GM18517 (cell line): ENCODE measurements at regions not wholly inside any gene's neighbourhood (a gene's known extent, or its start where the extent isn't known, plus 50 kb on each side); places are given as distances from the start of the nearest gene placed in this dataset.

ENCODE experiments used
- ATAC-seq: cut with Tn5 transposase; IDR thresholded peaks from one replicate; pipeline ENCODE4 v1.9.1; 2021; ENCODE audit warnings: mild to moderate bottlenecking, moderate library complexity; ENCODE audit not compliant: unreplicated experiment

DNA sequence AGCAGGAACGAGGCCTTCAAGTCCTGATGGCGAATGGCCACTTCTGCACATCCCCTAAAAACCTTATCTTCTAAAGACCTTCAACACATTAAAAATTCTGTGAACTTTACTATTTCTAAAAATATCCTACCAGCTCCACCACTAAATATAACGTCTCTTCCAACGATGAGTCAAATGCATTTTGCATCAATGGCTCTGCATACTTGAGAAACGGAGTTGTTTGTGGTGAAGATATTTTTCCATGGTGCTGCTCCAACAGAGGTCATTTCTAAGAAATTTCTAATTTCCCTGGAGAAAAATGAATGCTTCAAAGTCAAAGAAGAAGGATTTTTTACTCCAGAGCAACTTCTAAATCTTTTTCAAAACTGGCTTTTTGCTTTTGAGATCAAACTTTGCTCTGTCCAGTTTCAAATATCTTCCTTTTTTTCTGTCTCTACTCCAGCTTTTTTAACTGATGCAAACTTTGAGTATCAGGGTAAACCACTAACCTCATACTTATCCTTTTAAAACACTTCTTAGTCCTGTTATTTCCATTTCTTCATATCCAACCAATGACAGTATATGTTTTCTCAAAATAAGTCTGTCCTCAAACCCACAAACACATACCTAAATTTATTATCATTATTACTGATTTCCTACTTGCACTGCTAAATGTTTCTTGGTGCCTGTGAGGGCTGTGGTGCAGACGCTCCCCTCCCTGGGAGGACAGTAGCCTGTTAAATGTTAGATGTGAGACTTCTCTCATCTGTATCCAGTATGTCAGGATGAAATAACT lies 258.1 kb downstream of the KLF6 start:
- ATAC-seq = no peak

DNA sequence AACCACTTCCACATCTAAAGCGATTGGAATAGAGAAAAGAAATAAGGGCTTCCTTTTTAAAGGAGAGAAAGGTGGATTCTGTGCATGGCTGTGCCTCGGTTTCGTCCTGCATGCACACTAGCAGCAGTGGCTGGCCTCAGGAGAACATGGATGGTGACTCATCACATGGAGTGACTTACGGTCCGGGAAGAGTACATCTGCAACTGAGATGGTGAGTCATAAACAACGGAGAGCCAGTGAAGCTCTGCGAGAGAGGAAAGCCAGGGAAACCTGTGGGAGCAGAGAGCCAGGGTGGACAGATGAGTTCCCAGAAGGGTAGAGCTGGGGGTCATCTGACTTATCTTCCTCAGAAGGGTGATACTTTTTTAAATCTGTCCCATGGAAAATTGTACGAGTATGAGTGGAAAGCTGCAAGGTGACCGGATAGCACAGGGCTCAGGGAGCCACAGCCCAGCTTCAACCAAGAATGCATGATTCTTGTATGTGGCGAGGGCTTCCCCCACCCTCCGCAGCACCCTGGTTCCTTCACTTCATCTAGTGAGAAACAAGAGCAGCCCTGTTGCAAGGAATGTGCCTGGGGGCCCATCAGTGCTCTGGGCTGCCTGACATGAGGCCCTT lies 259.1 kb downstream of the KLF6 start:
- ATAC-seq = no peak

GRCh38 chr10:3524086-3524960 lies 260.7 kb downstream of the KLF6 start:
- ATAC-seq = no peak

- no peak for ATAC-seq
Observed at GRCh38 chr10:3523309-3524050, 261.5 kb downstream of the KLF6 start.

GRCh38 chr10:3516923-3517255 lies 268.1 kb downstream of the KLF6 start:
- ATAC-seq = no peak

DNA sequence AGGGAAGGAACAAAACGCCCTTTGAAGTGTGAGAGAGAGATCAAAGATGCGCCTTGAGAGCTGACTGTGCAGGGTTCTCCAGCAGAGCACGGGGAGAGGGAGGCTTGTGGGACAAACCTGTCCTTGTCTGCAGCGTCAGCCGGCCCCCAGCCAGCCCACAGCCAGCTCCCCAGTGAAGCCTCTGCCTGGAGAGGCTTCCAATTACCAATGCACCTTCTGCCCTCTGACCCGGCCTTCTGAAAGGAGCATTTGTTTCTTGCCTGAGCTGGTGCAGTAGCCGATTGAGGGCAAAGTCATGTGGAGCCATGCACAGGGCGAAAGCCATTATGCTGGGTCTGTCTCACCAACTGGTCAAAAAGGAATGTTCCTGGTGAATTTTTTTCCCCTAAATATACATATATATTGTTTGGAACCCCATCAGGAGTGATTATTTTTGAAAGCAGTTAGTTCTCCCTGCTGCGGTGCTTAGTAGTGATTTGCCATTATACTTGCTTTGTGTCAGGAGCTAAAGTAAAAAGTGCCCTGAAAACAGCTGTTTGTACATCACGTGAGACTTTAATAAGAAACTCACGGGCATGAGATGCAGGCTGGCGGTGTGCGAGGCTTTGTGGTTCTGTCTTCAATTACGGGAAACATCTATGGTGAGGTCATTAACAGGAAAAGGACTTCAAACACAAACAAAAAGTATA lies 268.6 kb downstream of the KLF6 start:
- ATAC-seq = no peak

DNA sequence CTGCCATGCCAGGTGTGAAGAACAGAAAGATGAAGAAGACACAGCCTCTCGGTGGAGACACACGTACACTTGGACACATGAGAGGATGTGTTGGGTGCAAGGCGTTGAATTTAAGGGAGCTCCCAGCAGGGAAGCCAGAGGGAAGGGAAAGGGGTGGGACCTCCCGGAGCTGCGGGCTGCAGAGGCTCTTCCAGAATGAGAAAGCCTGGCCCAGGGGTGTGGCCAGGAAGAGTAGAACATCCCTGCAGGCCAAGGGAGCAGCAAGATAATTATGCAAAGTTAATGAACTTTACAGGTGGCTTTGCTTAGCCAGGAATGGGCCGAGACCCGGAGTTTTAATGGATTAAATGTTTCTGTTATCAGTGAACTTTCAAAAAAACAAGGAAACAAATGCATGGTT lies 270.3 kb downstream of the KLF6 start:
- no peak for ATAC-seq

DNA sequence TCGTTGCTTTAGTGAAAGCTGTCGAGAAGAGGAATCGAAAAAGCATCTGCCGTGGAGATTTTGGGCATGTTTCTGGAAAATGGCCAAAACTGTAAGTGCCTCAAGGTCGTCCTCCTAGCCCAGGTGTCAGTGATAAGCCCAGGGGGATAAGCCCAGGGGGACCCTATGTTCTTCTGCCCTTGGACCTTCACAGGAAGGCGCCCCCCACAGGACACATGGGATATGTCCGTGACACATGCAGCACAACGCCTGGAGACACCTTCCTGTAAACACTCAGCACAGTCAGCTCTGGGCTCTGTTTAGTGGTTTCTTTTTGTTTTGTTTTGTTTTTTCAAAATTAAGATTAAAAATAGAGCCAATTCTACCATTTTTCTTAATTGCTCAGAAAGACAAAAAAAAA lies 272.7 kb downstream of the KLF6 start:
- ATAC-seq = no peak

DNA sequence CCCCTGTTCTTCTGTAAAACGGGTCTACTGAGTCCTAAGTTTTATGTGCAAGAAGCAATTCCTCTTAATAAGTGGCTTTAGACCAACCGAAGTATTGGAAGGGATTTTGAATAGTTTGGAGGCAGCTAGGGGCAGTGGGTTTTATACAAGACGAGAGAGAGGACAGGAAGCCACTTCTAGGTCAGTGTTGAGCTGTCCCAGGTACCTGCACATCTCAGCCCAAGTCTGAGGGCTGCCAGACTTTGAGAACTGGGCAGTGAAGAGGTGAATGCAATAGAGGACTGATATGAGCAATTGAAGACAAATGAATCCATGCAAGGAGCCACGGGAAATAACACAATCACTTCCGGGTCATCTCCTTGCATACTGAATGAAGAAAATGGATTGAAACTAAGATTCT lies 273.5 kb downstream of the KLF6 start:
- no peak for ATAC-seq

- ATAC-seq = no peak
Observed at GRCh38 chr10:3510741-3511140, 274.3 kb downstream of the KLF6 start.

- ATAC-seq = no peak
Observed at GRCh38 chr10:3509355-3509754, 275.7 kb downstream of the KLF6 start.

DNA sequence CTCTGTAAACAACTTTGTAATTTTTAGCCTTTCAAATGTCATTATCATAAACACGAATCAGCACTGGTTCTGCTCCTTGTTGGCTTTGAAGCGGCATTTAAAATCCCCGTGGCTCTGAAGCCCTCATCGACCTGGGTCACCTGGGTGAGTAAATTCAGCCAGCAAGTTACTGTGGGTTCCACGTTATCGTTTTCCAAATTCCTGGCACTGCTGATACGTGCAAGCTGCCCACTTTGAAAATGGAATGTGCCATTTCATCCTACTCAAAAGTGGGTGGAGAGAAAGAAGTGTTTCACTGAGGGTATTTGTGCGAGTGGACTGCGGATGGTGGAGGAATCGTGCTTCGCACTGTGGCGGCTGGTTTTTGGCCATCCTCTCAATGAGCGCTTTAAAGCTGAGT lies 281.7 kb downstream of the KLF6 start:
- no peak for ATAC-seq

DNA sequence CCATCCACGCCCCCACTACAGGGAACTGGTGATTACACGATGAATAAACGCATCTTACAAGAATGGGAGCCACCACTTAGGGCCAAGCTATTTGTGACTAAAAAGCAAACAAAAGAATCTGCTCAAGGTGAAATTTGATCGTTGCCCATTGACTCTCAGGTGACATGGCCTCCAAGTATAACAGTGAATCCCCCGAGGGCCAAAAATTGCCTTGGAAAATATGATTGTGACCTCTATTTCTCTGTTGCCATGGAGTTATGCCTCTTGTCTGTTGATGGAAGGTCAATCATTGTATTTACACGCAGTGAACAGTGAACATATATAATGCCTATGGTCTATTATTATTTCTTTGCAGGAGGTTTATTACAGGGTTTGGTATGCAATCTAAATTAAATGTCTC lies 282.3 kb downstream of the KLF6 start:
- ATAC-seq = no peak

GRCh38 chr10:3500408-3500856 lies 284.6 kb downstream of the KLF6 start:
- no peak for ATAC-seq

DNA sequence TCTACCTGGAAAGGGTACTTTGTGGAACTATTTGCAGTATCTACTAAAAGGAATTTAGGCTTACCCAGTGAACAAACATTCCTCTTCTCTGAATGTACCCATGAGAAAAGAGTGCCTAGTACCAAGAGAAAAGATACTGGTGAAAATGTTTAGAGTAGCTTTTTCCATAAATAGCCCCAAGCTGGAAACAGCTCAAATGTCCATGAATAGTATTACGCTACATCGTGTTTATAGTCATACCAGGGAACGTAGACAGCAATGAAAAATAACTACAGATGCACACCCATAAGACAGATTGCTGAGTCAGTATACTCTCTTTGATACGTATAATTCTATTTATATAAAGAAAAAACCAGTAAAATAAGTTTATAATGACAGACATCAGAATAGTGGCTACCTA lies 285.9 kb downstream of the KLF6 start:
- no peak for ATAC-seq

- no peak for ATAC-seq
Observed at GRCh38 chr10:3497581-3497980, 287.4 kb downstream of the KLF6 start.

- no peak for ATAC-seq
Observed at GRCh38 chr10:3496138-3496537, 288.9 kb downstream of the KLF6 start.

- no peak for ATAC-seq
Observed at GRCh38 chr10:3495281-3495680, 289.7 kb downstream of the KLF6 start.

DNA sequence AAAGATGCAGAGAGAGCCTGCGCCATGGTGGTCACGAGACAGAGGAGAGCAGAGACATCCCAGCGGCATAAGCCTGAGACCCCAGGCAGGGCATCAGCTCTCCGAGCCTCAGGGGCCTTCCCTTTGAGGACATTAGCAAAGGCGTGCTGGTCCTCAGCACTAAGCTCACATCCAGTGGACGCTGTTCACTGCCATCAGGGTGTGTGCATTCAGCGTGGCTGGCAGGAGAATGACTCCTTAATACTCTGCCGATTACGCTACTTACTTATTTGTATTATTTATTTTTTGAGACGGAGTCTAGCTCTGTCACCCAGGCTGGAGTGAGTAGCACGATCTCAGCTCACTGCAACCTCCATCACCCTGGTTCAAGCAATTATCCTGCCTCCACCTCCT lies 290.2 kb downstream of the KLF6 start:
- ATAC-seq = no peak

- no peak for ATAC-seq
Observed at GRCh38 chr10:3494131-3494837, 290.7 kb downstream of the KLF6 start.
